B cell (primary cell): ENCODE measurements at regions not wholly inside any gene's neighbourhood (a gene's known extent, or its start where the extent isn't known, plus 50 kb on each side); places are given as distances from the start of the nearest gene placed in this dataset.

ENCODE experiments used
- ATAC-seq: fragments of 200-7000 bp; cut with Tn5 transposase; one replicate; pipeline ENCODE4 v1.10.0; 2021; ENCODE audit warnings: low read depth, mild to moderate bottlenecking, moderate number of reproducible peaks, moderate library complexity
- CTCF ChIA-PET: fragments of 350-600 bp; sonication (Branson Sonifier 250); formaldehyde crosslinking; loops from one replicate; lab custom pipeline; 2021; ENCODE audit warnings: antibody characterized with exemption, inconsistent platforms; lab: Charles Lee
- POLR2A ChIA-PET: fragments of 350-600 bp; sonication (Branson Sonifier 250); formaldehyde crosslinking; loops from one replicate; lab custom pipeline; 2021; ENCODE audit warnings: antibody characterized with exemption; lab: Charles Lee
- DNase-seq: peaks from one replicate; pipeline ENCODE4 v3.0.0; 2013
- H2AFZ ChIP-seq: 2 replicates; pipeline ENCODE4 v1.6.1; 2012; ENCODE audit warnings: mild to moderate bottlenecking, low read depth, low read length; ENCODE audit not compliant: insufficient read depth, poor library complexity, severe bottlenecking
- H3K27ac ChIP-seq, 2 donors: 1 replicate in 1 of 2; 2 replicates in 1 of 2; pipeline ENCODE4 v1.5.1; 2012 to 2013; ENCODE audit warnings: low read length in 2 of 2, mild to moderate bottlenecking in 2 of 2, moderate library complexity in 1 of 2
- H3K27me3 ChIP-seq, 4 experiments: fragments of 200-600 bp in 1 of 4; sonication (generic) in 1 of 4; replicated peaks in 1 of 4; 1 replicate in 2 of 4; 2 replicates in 2 of 4; pipeline versions ENCODE4 v1.6.1 to v1.7.0; 2013 to 2016; ENCODE audit warnings: low read length in 3 of 4, mild to moderate bottlenecking in 2 of 4, mixed read lengths in 1 of 4, moderate library complexity in 1 of 4; ENCODE audit not compliant: insufficient read depth in 4 of 4, control insufficient read depth in 3 of 4; ENCODE audit errors: control extremely low read depth in 1 of 4
- H3K36me3 ChIP-seq, 2 experiments: replicated peaks in 1 of 2; 1 replicate in 1 of 2; 2 replicates in 1 of 2; pipeline versions ENCODE4 v1.6.1 to v1.7.1; 2013; ENCODE audit warnings: low read length in 1 of 2; ENCODE audit not compliant: insufficient read depth in 2 of 2, control insufficient read depth in 1 of 2; ENCODE audit errors: control extremely low read depth in 1 of 2, extremely low read depth in 1 of 2
- H3K4me1 ChIP-seq, 2 donors: fragments of 200-600 bp in 1 of 2; sonication (generic) in 1 of 2; 1 replicate in 1 of 2; 2 replicates in 1 of 2; pipeline versions ENCODE4 v1.5.1 to v1.6.1; 2013 to 2017; ENCODE audit warnings: low read length in 2 of 2; ENCODE audit not compliant: control insufficient read depth in 2 of 2, insufficient read depth in 2 of 2
- H3K4me2 ChIP-seq: replicated peaks from 2 replicates; pipeline ENCODE3; 2012; ENCODE audit warnings: mild to moderate bottlenecking, low read depth, low read length; ENCODE audit not compliant: poor library complexity, severe bottlenecking
- H3K4me3 ChIP-seq, 5 experiments: fragments of 200-600 bp in 1 of 5; sonication (generic) in 1 of 5; 1 replicate in 3 of 5; 2 replicates in 2 of 5; pipeline versions ENCODE4 v1.5.1 to v1.7.0; 2011 to 2016; ENCODE audit warnings: low read length in 4 of 5, mild to moderate bottlenecking in 4 of 5, low read depth in 2 of 5, control low read depth in 1 of 5, moderate library complexity in 1 of 5; ENCODE audit not compliant: insufficient read depth in 1 of 5; ENCODE audit errors: control extremely low read depth in 1 of 5, extremely low read depth in 1 of 5
- H3K79me2 ChIP-seq: fragments of 200-600 bp; sonication (generic); one replicate; pipeline ENCODE4 v1.6.0; 2016; ENCODE audit warnings: low read length; ENCODE audit not compliant: control insufficient read depth, insufficient read depth
- H3K9ac ChIP-seq: fragments of 200-600 bp; sonication (generic); 2 replicates; pipeline ENCODE4 v1.6.1; 2017; ENCODE audit warnings: mild to moderate bottlenecking, low read length, moderate library complexity
- H3K9me3 ChIP-seq, 3 donors: one replicate each; pipeline versions ENCODE4 v1.6.1 to v1.7.1; 2013; ENCODE audit warnings: low read length in 2 of 3; ENCODE audit not compliant: control insufficient read depth in 2 of 3, insufficient read depth in 1 of 3; ENCODE audit errors: control extremely low read depth in 1 of 3
- H4K20me1 ChIP-seq: 2 replicates; pipeline ENCODE4 v1.6.0; 2012; ENCODE audit warnings: mild to moderate bottlenecking, low read length; ENCODE audit not compliant: insufficient read depth, control insufficient read depth, poor library complexity, severe bottlenecking
- H3K27ac Mint-ChIP-seq: one replicate; pipeline ENCODE4 v1.8.0; 2021; ENCODE audit warnings: mixed read lengths
- H3K27me3 Mint-ChIP-seq: one replicate; pipeline ENCODE4 v1.8.0; 2021; ENCODE audit warnings: mixed read lengths
- H3K4me1 Mint-ChIP-seq: one replicate; pipeline ENCODE4 v1.8.0; 2021; ENCODE audit warnings: mixed read lengths
- H3K4me3 Mint-ChIP-seq: one replicate; pipeline ENCODE4 v1.8.0; 2021; ENCODE audit warnings: mixed read lengths
- H3K9me3 Mint-ChIP-seq: one replicate; pipeline ENCODE4 v1.8.0; 2022; ENCODE audit warnings: mixed read lengths; ENCODE audit not compliant: insufficient read depth
- CTCF ChIP-seq: fragments of 200-600 bp; IDR thresholded peaks from one replicate; pipeline ENCODE4 v1.8.0; 2022; ENCODE audit warnings: antibody characterized with exemption, mild to moderate bottlenecking
- EZH2 ChIP-seq: IDR thresholded peaks from 2 replicates; pipeline ENCODE4 v1.6.1; 2012; ENCODE audit warnings: borderline replicate concordance, low read depth, mild to moderate bottlenecking, moderate library complexity, low read length; ENCODE audit not compliant: insufficient read depth, poor library complexity, severe bottlenecking
- WGBS: methylation state at CpG from one replicate; pipeline ENCODE4 v1.1.5; 2013; ENCODE audit warnings: missing lambda C conversion rate; ENCODE audit not compliant: insufficient coverage; 5-methylcytosine and 5-hydroxymethylcytosine counted together
- intact Hi-C: fragments of 100-400 bp; cut with micrococcal nuclease; formaldehyde crosslinking; loops from one replicate; pipeline ENCODE4 v1.10.0; 2022

GRCh38 chr6:1255636-1256365 lies 56.1 kb upstream of the FOXQ1 start:
- H3K9me3 ChIP-seq, result peaks cover 0 to 10% (median 0%) of the 10 kb centered on the region in 3 donors
- POLR2A ChIA-PET, result no interaction called here

More at GRCh38 chr6:1255636-1256365, 56.1 kb upstream of the FOXQ1 start:
- H4K20me1 ChIP-seq, result no peaks in the 10 kb centered on the region
- H3K79me2 ChIP-seq, result no peaks in the 10 kb centered on the region
- WGBS, result 86% methylated on average over 3 of the region's 9 CpGs
- Mint-ChIP-seq H3K4me3 (no peak overlapping the region), H3K27ac (no peak overlapping the region), H3K27me3 (peaks cover 22% of the 10 kb centered on the region), H3K4me1 (no peaks in the 10 kb centered on the region), H3K9me3 (no peaks in the 10 kb centered on the region)
- H3K9ac ChIP-seq, result no peak overlapping the region
- no peak overlapping the region for H3K27ac ChIP-seq
- ATAC-seq (no peak), DNase-seq (no peak)
- no peak overlapping the region for H2AFZ ChIP-seq
- TF ChIP-seq EZH2, result no peak
- no peak for TF ChIP-seq CTCF
- no peaks in the 10 kb centered on the region for H3K27me3 ChIP-seq
- CTCF ChIA-PET, result interaction anchor here (0.5 kb wide), 1 partner anchor 702 kb away, joined by 3 read pairs; no protein-coding TSS in a partner anchor
- no peaks in the 10 kb centered on the region for H3K36me3 ChIP-seq
- no peak overlapping the region for H3K4me2 ChIP-seq
- intact Hi-C loops, result no loop called here
- H3K4me3 ChIP-seq, result no peak overlapping the region
- H3K4me1 ChIP-seq, result no peaks in the 10 kb centered on the region
